ES-I3 (cell line): ENCODE measurements at regions not wholly inside any gene's neighbourhood (a gene's known extent, or its start where the extent isn't known, plus 50 kb on each side); places are given as distances from the start of the nearest gene placed in this dataset.

ENCODE experiments used
- H3K36me3 ChIP-seq: 2 replicates; pipeline ENCODE4 v1.6.1; 2013; ENCODE audit warnings: mild to moderate bottlenecking, low read length, control low read depth, moderate library complexity; ENCODE audit not compliant: insufficient read depth
- H3K4me1 ChIP-seq: 2 replicates; pipeline ENCODE4 v1.6.1; 2013; ENCODE audit warnings: mild to moderate bottlenecking, control low read depth, low read length; ENCODE audit not compliant: insufficient read depth
- H3K9ac ChIP-seq: 2 replicates; pipeline ENCODE4 v1.6.1; 2013; ENCODE audit warnings: low read depth, mild to moderate bottlenecking, low read length, moderate library complexity
- H3K9me3 ChIP-seq: 2 replicates; pipeline ENCODE4 v1.6.1; 2013; ENCODE audit warnings: mild to moderate bottlenecking, low read length, moderate library complexity; ENCODE audit not compliant: control insufficient read depth, insufficient read depth

GRCh38 chr18:40612356-40612755, 1342.7 kb upstream of the PIK3C3 start:
- no peak overlapping the region for H3K9ac ChIP-seq
- H3K4me1 ChIP-seq = peaks cover 3% of the 10 kb centered on the region; the same call in 1 of the 2 replicates

GRCh38 chr18:40608226-40608625, 1346.8 kb upstream of the PIK3C3 start:
- Histone ChIP-seq H3K36me3 (no peaks in the 10 kb centered on the region), H3K9ac (no peak overlapping the region), H3K9me3 (no peaks in the 10 kb centered on the region), H3K4me1 (peaks cover 3% of the 10 kb centered on the region; the same call in 1 of the 2 replicates)

More at GRCh38 chr18:40612356-40612755, 1342.7 kb upstream of the PIK3C3 start:
- Histone ChIP-seq H3K36me3 (no peaks in the 10 kb centered on the region), H3K9me3 (no peaks in the 10 kb centered on the region)

GRCh38 chr18:40607542-40608148, 1347.4 kb upstream of the PIK3C3 start:
- Histone ChIP-seq H3K9me3 (no peaks in the 10 kb centered on the region), H3K4me1 (peaks cover 3% of the 10 kb centered on the region; the same call in 1 of the 2 replicates), H3K9ac (no peak overlapping the region), H3K36me3 (no peaks in the 10 kb centered on the region)

DNA sequence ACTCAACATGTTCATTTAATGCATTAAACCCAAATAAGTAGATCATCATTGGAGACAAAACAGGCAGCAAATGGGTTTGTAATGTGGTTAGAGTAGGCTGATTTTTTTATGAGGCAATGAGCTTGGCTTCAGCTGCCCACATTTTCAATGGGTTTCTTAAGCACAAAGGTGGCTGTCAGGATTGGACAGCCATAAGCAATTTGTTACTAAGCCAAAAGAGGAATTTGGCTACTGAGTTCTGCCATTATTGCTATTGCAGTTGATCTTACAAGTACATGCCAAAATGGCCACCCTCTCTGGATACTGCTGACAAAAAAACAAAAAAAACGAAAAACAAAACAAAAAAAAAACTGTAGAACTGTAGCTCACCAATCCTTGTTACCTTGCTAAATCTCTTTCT, 1348.0 kb upstream of the PIK3C3 start:
- Histone ChIP-seq H3K36me3 (no peaks in the 10 kb centered on the region), H3K4me1 (peaks cover 3% of the 10 kb centered on the region; the same call in 1 of the 2 replicates), H3K9me3 (no peaks in the 10 kb centered on the region), H3K9ac (no peak overlapping the region)

- Histone ChIP-seq H3K9me3 (no peaks in the 10 kb centered on the region), H3K9ac (no peak overlapping the region), H3K4me1 (no peaks in the 10 kb centered on the region), H3K36me3 (no peaks in the 10 kb centered on the region)
These were observed 1371.4 kb upstream of the PIK3C3 start for GRCh38 chr18:40583671-40584070.

DNA sequence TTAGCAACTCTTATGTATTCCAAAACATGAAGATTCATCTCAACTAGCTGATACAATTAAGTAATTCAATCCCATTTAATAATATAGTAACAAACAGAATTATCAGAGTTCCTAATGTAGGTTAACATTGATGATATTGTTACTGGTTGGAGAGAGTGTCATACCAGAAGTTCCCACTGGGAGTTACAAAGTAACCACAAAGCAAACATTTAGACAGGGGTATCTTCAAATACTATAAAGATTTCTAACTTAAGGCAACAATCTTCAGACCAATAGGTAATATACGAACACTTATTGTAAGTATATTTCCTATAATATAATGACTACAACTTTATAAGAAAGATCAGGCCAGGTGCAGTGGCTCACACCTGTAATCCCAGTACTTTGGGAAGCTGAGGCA, 1372.9 kb upstream of the PIK3C3 start:
- peaks cover 1% of the 10 kb centered on the region; the same call in 1 of the 2 replicates for H3K4me1 ChIP-seq
- no peaks in the 10 kb centered on the region for H3K9me3 ChIP-seq
- no peaks in the 10 kb centered on the region for H3K36me3 ChIP-seq
- no peak overlapping the region for H3K9ac ChIP-seq

DNA sequence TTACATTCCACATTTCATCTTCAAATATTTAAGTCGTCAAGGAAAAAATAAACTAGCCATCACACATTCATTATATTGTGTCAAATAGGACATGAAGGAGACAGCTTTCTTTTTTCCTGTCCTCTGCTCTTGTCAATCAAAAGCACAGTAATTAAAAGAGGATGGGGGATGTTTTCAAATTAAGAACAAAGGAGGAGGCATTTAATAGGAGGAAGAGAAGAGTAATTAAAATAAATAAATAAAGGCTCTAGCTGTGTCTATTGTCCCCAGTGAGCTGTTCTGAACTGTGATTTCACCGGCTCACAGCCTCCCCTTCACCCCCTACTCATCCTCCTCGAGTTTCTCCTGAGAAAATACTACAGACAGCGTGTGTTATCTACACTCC, 1377.1 kb upstream of the PIK3C3 start:
- no peaks in the 10 kb centered on the region for H3K9me3 ChIP-seq
- no peaks in the 10 kb centered on the region for H3K36me3 ChIP-seq
- peaks cover 15% of the 10 kb centered on the region for H3K4me1 ChIP-seq
- H3K9ac ChIP-seq = no peak overlapping the region

GRCh38 chr18:40577239-40577980, 1377.6 kb upstream of the PIK3C3 start:
- Histone ChIP-seq H3K9ac (no peak overlapping the region), H3K9me3 (no peaks in the 10 kb centered on the region), H3K36me3 (no peaks in the 10 kb centered on the region), H3K4me1 (peaks cover 15% of the 10 kb centered on the region)

DNA sequence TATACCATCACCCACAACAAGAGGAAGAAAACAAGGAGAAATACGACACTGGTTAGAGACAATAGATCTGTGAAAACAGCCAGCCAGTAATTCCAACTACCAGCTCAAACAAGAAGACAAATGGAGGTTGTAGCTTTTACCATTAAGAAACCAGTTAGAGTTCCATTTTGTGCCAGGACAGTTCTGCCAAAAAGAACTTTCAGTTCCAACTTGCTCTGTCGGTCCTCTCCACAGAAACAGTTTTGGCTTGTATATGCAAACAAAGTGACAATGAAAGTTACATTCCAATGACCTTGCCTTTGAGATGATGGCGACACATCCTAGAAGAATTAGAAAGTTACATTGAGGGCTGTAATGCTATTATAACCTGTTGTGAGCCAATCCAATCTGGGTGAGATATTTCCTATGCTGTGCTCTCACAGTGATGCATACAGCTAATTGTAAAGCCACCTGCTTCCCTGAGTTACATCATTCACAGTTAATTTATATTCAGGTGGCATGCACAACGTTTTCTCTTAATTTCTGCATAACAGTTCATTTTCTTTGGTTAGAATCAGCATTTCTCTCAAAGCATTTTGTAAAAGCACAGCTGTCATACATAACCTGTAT, 1378.4 kb upstream of the PIK3C3 start:
- Histone ChIP-seq H3K4me1 (peaks cover 15% of the 10 kb centered on the region), H3K9me3 (no peaks in the 10 kb centered on the region), H3K9ac (no peak overlapping the region), H3K36me3 (no peaks in the 10 kb centered on the region)

GRCh38 chr18:40570615-40571014, 1384.4 kb upstream of the PIK3C3 start:
- Histone ChIP-seq H3K9ac (no peak overlapping the region), H3K9me3 (no peaks in the 10 kb centered on the region), H3K36me3 (no peaks in the 10 kb centered on the region), H3K4me1 (no peaks in the 10 kb centered on the region; the same call in 1 of the 2 replicates)

DNA sequence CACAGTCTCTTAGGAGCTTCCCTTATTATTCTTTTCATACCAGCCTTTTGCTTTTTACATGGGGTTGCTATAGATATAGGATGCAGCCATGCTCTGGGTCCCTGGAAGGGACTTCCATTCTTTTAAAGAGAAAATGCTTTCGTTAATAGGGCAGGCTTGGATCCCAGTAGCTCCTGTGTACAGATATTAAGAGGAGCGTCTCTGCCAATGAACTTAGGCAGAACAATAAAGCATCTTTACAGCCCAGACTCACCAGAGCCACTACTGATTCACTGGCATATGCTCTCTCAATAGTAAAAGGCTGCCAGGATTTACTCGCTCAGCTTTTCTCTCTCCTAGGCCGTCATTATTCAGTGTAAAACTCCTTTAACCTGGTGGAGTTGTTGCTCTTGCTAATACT, 1385.4 kb upstream of the PIK3C3 start:
- no peak overlapping the region for H3K9ac ChIP-seq
- no peaks in the 10 kb centered on the region for H3K4me1 ChIP-seq
- H3K36me3 ChIP-seq = no peaks in the 10 kb centered on the region
- H3K9me3 ChIP-seq = no peaks in the 10 kb centered on the region

DNA sequence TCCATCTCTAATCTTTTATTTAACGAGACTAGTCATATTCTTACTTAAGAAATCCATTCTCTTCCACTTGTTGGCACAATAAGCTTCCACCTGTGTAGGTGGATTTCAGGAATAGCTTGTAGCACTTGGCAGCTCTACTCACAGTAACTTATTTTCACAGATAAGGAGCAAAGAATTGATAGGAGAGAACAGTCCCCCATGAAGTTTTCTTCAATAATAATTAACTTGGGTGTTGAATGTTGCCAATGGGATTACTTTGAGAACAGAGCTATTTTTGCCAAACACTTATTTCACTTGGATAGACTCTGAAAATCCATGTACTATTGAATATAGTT, 1388.6 kb upstream of the PIK3C3 start:
- no peak overlapping the region for H3K9ac ChIP-seq
- no peaks in the 10 kb centered on the region for H3K4me1 ChIP-seq
- no peaks in the 10 kb centered on the region for H3K36me3 ChIP-seq
- no peaks in the 10 kb centered on the region for H3K9me3 ChIP-seq

DNA sequence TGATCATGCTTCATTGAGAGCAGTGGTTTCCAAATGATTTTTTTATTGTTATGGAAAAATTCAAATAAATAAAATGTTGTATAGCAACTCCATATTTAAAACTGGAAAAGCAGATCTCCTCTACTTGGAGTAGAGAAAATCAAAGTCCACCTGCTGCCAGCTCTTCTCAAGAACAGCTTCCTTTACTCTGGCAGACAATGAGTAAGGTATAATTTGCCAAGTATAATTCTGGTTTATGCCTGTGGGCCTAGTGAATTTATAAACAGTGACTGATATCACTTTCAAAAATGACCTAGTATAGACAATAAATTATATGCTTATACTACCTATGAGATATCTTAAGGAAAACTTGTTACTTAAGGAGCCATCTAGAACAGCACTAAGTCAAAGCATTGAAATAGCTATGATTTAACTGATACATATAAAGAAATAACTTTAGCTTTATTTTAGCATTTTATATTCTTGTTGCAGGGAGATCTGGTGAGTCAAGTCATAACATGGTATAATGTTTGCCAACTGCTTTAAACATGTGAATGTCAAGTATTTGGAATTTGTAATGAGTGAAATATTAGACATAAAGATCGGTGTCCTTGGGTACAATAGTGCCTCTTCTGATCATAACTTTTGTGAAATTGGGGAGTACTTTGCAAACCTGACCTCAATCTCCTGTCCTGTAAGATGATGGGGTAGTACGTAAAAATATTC, 1389.1 kb upstream of the PIK3C3 start:
- no peaks in the 10 kb centered on the region for H3K36me3 ChIP-seq
- no peak overlapping the region for H3K9ac ChIP-seq
- no peaks in the 10 kb centered on the region for H3K9me3 ChIP-seq
- no peaks in the 10 kb centered on the region for H3K4me1 ChIP-seq

DNA sequence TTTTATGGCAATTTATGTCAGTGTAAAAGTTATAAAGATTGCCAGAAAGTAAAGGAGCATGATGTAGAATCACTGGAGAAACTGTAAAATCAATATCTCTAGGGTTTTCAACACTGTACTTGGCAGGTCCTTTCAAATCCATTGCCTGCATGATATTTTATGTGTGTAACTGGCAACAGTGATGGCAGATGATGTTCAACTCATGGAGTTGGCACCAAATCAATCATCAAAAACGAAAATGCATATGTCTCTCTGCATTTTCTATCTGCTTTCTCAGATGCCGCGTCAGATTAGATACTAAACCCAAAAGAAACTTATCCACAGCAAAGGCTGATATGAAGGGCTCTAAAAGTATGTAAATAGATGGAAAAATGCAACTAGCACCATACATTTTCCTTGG, 1395.5 kb upstream of the PIK3C3 start:
- H3K36me3 ChIP-seq = no peaks in the 10 kb centered on the region
- no peaks in the 10 kb centered on the region for H3K9me3 ChIP-seq
- H3K9ac ChIP-seq = no peak overlapping the region
- no peaks in the 10 kb centered on the region for H3K4me1 ChIP-seq
